ENCODE measurements at regions not wholly inside any gene's neighbourhood (a gene's known extent, or its start where the extent isn't known, plus 50 kb on each side); places are given as distances from the start of the nearest gene placed in this dataset.

DNA sequence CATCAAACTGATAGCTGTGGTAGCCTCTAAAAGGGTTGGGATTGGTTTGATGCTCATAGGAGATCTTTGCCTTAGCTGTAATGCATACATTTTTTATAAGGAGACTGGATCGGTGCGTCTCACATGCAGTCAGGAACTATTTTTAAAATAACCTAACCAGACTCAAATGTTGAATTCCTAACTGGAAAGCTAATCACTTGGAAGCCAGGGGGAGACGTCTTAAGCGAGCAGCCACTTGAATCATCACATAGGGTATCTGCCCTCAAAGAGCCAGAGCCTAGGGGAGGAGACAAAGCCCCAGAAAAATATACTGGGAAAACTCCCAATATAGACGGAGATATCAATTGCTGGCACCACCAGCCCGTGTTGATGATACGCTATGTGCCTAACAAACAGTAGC, 61.7 kb upstream of the PUM1 start:
- peak; percentile 76 for DNase-seq

GRCh38 chr1:31122741-31123140, 57.2 kb upstream of the PUM1 start:
- no peak for DNase-seq

DNA sequence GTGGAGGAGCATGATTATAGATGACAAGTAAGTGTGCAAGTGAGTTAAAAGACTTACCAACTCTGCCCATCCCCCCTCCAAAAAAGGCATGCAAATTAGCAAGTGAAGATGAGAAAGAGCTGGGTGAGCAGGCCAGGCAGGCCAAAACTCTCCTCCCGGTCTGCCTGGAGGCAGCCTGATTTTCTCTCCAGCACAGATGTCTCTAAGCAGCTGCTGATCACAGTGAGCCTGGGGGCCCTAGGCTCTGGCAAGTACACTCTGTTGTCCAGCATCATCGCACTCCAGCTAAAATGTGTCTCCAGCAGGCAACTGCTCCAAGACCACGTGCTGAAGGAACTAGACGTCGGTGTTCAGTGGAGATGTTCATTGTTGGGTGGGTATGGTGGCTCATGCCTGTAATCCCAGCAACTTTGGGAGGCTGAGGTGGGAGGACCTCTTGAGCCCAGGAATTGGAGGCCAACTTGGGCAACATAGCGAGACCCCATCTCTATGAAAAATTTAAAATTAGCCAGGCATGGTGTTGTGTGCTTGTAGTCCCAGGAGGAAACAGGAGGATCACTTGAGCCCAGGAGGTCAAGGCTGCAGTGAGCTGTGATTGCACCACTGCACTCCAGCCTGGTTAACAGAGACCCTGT, 56.7 kb upstream of the PUM1 start:
- DNase-seq: no peak

DNA sequence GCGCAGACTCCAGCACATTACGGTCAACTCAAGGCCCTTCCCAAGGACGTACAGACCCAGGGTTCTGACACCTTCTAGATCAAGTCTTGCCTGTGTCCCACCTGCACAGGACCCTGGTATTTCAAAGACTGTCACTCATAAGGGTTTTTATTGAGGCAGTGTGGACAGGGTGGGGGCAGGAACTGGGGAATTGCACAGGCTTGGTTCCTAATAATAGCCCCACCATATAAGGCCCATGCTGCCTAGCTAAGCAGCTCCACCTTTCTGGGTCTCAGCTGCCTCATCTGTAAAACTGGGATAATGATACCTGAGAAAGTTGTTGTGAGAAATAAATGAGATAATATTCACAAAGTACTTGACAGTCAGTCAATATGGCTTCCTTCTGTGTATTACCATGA, 55.3 kb upstream of the PUM1 start:
- DNase-seq: no peak

DNA sequence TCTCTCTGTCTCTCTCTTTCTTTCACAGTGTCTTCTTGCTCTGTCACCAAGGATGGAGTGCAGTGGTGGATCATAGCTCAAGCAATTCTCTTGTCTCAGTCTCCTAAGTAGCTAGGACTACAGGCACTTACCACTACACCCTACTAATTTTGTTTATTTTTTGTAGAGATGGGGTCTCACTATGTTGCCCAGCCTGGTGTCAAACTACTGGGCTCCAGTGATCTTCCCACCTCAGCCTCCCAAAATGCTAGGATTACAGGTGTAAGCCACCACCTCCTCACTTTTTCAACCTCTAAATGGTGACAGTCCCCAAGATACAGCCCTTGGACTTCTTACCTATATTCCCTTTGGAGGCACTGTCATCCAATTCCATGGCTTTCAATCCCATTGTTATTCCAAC, 50.5 kb upstream of the PUM1 start:
- DNase-seq: no peak

Data from fibroblast of upper back skin (primary cell).